Mucosa of gallbladder (tissue), 1 donor: ENCODE measurements at regions not wholly inside any gene's neighbourhood (a gene's known extent, or its start where the extent isn't known, plus 50 kb on each side); places are given as distances from the start of the nearest gene placed in this dataset.
"Not testable (repeated sequence)": the region's sequence is repeated elsewhere in the genome, so short reads cannot be mapped to it uniquely, and the experiment has no call there.

Experiments used
- DNase-seq: peaks from one replicate; pipeline ENCODE4 v3.0.0-alpha.2; 2020; ENCODE audit warnings: low spot score
- donor health status: DM: no; HTN: no; CAD: no.

DNA sequence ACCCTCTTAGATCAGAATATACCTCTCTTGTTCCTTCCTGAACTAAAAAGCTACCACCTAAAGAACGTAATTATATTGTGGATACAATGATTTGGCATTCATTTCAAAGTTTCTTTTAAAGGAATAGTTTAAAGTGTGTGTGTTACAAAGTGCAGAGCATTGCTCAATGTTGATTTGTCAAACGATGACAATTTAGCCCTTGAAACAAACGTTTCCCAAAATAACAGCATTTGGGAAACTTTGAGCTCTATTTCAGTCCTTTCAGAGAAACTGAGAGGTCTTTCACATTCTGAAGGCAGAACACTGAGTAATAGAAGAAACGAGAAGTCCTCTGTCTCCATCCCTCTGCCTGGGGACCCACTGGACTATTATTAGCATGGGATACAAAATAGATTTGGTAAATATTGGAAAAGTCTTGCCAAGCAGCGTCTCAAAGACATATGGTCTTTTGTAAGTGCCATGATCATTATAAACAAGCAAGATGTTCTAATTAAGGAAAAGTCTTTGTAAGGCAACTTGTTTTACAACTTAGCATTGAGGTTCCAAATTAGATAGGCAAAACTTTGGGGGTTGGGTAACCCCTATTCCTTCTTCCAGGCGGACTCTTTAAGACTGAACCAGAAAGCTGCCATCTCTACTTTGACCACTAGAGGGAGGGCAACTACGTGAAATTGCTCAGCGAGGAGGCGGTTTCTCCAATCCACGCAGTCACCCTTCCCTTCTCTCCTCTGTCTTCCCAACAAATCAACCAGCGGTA lies 208.8 kb downstream of the RNF144B start:
- DNase-seq, result peak; percentile 65

DNA sequence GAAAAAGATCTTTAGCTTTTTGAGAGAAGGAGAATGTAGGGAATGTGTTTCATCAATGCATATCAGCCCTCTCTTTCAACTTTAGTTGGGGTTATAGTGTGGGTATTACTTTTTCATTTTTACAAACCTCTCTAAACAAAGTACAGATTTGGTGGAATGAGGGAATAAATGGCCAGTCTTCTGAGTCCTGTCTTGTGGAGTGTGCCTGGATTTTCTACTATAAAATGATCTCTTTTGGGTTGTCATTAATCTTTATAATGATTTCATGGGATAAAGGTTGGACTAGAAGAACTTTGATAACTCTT lies 209.3 kb downstream of the RNF144B start:
- no peak for DNase-seq

DNA sequence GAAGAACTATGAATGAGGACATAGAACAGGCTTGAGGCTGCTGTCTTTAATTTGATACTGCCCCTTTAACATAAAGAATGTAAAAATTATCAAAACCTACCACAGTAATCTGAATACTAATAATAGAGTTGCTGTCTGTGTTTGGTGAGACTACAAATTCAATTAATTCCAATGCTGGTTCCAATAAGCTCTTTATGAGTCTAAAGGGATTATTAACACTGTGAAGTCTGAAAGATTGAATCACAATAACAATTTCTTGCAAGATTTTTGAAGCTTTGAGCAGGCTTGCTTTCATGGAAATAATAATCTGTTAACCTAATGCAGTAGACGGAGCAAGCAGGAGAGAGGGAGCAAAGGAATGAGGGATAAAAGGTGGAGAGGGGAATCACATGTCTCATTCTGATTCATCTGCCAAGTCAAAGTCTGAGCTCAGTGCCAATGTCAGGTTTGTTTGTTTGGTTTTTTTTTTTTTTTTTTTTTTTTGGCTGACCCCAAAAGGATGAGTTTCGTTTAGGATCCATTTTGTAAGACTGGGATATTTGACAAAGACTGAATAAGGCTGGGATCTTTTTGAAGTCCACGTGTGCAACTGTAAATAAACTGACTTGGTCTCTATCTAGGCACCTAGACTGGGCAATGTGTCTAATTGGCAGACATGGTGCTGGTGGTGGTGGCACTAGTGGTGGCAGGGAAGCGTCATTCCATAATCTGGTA lies 211.6 kb downstream of the RNF144B start:
- no peak for DNase-seq

DNA sequence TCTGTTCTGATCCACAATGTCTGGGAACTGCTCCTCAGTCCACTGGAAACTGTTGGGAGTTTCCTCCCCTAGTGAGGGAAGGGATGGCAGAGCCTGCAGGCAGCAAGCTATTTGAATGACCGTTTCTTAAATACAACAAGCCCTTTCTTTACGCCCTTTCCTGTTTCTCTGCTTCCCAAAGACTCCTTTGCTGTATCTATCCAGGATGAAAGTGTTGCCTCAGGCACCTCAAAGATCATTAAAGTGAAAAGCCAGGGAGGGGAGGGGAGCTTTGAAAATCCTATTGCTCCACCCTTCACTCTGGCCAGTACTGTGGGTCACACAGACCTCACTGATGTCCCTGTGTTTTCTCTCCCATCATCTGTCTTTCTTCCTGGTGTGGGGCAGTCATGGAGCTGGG lies 213.1 kb downstream of the RNF144B start:
- DNase-seq, result no peak

DNA sequence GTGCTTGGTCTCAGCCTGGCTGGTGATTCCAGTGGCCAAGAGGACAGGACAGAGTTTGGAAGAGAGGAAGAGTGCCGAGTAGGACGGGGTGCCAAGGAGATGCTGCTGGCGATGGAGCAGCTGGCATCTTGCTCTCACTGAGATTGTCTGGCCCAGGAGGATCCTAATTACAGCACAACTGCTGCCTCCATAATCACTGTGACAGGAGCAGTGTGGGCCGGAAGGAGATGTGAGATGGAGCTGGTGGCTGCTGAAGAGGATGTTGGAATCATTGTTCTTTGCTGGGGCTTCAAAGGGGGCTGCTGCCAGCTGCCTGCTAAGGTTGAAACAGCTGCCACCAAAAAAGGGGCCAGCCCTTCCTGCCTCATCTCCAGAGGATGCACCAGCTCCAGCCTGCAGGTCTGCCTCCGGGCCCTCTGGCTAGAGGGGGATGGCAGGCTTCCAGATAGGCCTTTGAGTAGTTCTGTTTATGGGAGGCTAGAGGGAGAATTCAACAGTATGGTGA lies 214.4 kb downstream of the RNF144B start:
- no peak for DNase-seq

DNA sequence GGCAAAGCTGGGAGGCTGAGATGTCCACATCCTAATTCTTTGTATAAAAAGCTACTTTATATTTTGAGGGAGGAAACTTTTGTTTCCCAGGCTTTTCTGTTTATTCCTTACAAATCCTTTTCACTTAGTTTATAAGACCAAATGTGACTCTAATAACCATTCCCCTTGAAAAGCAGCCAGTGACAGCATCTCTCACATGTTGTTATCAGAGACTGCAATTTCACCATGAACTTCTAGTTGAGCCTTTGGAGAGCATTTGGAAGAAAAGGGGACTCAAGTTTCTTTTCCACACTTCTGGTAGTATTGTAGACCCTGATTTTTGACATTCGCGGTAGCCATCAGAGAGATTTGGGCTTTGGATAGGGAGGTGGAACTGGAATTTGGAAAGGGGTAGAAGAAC lies 215.8 kb downstream of the RNF144B start:
- no peak for DNase-seq

DNA sequence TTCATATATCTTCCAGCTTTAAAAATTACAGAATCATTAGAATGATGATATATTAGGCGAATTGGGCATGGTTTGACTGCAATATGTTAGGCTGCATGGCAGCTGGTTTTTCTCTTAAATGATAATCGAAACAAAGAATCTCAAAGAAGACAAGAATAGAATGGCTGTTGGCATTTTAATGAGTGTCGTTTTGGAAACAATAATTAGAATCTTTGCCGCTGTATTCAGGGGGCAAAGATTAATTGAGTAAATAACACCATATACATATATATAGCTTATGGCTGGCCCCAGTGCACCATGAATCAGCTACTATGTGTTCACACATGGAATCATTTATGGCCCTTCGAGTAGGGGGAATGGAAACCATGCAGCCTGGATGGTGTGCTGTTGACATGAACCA lies 216.2 kb downstream of the RNF144B start:
- no peak for DNase-seq

DNA sequence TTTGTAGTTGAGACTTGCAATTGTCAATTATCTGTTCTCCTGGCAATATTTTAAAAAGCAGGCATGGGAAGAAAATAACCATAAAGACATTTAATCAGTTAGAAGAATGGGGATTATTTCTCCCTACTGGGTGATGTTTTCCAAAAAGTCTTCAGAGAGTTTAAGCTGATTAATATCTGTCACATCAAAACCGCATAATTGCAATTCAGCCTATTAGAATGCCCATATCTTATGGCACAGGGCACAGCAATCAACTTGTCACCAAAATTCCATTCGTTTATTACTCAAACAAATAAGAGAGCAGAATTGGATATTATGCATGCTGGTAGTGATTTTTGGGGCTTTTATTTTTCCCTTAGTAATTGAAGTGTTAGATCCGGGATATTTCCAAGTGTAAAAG lies 218.7 kb downstream of the RNF144B start:
- no peak for DNase-seq

DNA sequence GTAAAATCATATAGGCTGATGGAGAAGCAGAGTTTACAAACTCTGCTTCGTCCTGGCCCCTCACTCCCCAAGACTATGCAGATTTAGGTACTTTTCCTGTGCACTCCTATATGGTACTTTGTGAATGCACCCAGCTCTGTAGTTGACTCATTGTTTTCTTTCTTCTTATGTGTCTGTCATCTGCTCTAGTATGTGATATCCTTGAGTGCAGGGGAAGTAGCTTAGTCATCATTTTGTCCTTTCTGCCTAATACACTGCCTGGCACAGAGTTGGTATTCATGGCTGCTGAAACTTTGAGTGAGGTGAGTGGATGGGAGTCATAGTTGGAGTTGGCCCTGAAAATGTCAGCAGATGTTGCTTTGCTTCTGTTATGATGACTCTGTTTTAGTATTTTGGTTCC lies 222.6 kb downstream of the RNF144B start:
- no peak for DNase-seq

DNA sequence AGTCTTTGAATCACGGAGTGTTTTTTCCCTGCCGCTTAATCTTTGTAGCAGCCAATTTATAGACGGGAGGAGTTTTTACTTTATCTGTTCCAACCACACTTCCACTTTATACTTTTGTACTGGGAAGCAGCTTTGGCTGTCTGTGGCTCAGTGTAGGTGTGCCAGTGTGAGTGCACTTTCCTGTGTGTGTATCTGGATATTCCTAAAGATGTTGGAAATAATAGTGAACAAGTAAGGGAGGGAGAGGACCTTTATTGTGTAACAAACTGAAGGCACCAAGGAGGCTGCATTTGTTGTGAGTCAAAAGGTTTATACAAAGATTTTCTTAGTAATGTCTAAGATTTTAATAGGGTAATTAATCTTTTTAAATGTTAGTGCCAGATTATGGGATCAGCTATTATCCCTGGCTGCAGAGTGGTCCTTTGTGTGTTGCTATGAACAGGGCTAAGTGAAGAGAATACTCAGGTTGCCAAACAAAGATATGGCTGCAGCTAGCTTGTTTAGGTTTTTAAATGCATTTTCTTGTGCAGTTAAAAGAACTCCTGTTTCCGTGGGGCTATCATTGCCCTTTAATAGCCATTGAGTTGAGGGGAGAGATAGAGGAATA lies 226.3 kb downstream of the RNF144B start:
- no peak for DNase-seq

DNA sequence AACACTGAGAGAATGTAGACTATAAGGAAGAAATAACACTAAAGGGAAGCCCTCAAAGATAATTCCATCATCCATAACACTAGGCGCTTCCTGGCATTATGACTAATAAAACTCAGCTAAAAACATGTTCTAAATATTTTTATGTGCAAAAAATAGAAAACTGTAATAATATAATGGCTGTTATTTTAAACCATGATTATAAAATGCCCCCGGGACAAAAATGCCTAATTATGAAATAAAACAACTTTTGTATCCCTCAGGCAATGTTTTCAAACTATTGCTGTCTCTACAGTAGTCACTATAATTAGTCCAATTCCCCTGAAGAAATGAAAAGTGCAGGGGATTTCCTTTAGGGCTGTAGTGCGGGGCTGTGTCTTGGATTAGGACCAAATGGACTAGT lies 242.4 kb downstream of the RNF144B start:
- no peak for DNase-seq

DNA sequence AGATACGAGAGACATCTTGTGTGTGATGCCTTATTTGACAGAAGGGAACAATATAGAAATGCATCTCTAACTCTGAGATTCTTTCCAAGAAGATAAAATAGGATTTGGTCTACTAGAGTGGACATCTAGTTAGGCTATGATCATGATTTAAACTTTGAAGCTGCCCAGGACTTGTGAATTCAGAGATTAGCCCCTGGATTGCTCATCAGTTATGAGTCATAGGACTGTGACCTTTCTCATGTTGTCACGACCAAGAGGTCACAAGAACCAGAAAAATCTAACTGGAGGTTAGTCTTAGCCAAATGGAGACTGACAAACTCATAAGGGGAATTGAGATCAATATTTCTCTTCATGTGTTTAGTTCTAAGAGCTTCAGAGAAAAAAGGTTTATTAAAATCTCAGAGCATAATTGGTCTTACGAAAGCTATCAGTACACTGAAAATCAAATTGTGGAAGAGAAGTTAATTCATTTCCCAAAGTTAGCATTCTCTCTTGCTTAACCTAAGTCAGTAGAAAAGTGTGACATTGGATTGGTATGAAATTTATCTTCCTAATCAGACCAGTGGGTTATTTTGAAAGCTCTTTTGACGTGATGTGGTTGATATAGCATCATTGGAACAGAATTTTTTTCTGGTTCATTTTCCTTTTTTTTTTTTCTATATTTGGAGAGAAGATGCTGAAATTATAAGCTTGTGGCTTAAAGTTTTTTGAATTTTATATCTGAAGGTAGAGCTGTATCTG lies 245.7 kb downstream of the RNF144B start:
- DNase-seq, result no peak

DNA sequence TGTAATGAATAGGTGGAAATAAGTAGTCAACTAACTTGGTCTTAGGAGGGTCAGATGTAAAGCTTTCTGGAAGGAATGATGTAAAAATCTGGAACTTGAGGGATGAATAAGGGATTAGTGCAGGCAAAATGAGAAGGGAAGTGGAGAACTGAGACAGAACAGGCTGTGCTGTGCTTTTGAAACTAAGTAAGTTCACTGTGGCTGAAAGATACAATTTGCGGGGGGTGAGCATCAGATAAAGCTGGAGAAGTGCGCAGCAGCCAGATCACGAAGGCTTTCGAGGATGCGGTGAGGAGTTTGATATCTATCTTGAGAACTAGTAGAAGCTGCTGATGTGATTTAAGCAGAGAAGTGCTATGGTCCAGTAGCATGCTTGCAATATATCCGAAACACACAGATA lies 247.8 kb downstream of the RNF144B start:
- DNase-seq, result no peak

DNA sequence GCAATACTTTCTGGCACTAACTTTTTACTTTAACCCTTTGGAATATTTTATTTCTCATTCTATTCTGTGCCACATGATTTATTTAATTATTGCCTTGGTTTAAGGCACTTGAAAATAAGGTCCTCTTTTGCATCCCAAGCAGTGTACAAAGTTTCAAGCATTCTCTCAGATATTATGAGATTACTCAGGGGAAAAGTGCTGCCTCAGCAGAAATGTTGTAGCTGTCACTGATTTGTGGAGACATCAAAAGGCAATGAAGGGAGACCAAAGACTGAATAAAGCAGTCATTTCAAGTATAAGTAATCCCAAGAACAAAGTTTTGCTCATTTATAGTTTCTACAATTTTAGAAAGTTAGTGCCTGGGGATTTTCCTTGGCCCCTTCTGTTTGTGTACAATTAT lies 253.0 kb downstream of the RNF144B start:
- no peak for DNase-seq

DNA sequence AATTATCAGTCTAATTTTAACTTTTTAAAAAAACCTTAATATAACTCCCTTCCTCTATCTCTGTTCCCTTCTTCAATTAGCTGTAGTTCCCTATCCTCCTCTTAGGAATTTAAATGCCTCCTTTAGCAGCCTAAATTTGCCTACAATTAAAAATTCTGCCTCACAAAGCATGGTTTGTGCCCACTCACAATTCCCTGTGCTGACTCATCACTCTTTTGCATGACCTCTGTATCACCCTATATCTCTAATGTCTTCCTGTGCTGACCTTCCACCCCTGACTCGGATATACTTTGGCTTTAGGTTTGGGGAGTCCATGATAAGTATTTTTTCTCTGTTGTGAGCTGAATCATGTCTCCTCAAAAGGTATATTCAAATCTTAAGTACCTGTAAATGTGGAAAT lies 253.6 kb downstream of the RNF144B start:
- no peak for DNase-seq

DNA sequence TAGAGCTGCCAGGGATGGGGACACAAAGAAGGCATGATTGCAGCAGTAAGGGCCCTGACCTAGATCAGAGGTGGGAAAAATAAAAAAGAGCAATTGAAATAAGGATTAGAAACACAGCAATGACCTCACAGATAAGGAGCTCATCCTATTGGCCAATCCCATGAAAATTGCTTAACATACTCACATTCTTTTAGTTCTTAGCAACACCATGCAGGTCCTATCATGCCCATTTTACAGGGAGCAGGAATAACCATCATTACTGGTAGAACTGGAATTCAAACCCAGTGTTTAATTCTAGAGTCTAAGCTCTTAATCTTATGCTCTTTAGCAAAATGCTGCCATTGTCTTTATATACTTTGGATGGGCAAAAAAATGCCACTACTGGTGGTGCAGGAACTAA lies 267.7 kb downstream of the RNF144B start:
- no peak for DNase-seq

DNA sequence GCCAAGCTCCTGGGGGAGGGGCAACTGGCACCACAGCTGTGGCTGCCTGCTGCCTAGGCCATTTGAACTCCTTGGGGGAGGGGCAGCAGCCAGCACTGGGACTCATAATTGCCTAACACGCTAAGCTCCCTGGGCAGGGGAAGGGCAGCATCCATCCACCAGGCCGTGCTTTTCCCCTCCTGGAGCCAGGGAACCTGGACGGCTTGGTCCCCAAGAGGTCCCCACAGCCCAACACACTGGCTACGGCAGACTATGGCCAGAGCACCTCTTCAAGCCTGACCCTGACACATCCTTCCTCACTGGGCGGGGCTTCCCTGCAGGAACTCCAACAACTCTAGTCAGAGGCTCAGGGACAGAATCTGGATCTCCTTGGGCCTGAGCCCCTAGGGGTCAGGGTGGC lies 269.4 kb downstream of the RNF144B start:
- DNase-seq, result no peak

DNA sequence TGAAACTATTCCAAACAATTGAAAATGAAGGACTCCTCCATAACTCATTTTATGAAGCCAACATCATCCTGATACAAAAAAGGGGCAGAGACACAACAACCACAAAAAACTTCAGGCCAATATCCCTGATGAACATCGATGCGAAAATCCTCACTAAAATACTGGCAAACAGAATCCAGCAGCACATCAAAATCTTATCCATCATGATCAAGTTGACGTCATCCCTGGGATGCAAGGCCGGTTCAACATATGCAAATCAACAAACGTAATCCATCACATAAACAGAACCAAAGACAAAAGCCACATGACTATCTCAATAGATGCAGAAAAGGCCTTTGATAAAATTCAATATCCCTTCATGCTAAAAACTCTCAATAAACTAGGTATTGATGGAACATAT lies 272.8 kb downstream of the RNF144B start:
- DNase-seq, result not testable (repeated sequence)

DNA sequence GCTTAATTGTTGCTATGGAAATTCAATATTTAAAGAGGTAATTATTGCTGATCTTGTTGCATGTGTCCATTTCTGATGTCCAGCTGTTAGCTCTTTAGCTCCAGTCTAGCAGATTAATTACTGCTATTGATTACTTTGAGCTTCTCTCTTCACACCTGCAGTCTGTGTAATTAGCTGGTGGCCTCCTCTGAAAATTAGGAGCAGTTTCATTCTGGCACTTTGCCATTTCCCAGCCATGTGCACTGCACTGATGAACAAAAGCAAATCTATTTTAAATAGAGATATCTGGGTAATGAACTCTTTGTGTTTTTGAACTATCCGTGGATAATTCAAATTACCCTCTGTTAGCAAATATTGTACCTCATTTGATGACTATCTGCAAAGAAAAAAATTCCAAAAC lies 275.9 kb downstream of the RNF144B start:
- no peak for DNase-seq

DNA sequence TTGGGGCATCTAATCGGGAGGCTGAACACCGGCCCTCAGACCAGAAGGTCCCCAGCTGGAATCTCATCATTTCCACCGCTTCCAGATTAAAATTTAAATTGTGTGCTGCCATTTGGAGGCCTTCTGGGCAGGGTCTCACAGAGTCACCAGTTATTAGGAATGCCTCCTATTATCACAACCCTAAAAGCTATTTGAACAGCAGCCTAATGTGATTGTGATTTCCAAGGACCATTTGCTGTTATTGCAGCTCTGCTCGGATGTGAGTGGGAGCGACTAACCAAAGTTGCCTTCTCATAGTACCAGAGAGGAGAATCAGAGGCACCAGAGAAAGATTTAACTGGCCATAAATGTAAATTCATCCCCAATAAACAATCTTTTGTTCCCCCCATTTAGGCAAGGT lies 277.3 kb downstream of the RNF144B start:
- no peak for DNase-seq

DNA sequence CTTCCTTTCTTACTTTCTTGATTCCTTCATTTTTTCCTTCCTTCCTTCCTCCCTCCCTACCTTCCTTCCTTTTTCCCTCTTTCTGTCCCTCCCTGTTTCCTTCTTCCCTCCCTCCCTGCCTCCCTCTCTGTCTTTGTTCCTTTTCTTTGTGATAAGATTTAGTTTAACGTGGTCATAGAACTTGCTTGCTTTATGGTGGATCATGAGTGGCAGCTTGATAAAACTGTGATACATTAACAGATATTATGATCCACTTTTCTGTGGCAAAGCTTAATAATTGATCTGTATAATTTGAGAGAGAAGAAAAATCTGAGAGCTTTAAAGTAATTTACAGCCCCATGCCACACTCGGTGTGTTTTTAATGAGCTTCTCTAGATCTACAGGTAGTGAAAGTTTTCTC lies 280.5 kb downstream of the RNF144B start:
- DNase-seq, result no peak

DNA sequence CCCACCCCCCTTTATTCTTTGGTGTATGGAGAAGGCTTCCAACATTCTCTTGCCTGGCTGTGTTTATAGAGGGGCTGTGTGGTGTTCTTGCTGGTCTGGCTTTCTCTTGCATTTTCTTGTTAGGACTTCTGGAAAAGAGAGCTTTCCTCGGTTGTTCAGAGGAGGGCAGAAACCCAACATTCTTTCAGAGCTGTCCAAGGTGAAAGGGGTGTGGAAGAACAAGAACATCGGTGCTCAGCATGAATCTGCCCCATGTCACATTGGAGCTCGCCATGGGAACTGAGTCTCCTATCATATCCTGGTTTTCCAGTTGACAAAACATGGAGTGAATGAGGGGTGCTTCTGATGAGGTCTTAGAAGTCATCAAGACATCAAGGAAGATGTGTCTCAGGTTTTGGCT lies 281.8 kb downstream of the RNF144B start:
- DNase-seq, result no peak

DNA sequence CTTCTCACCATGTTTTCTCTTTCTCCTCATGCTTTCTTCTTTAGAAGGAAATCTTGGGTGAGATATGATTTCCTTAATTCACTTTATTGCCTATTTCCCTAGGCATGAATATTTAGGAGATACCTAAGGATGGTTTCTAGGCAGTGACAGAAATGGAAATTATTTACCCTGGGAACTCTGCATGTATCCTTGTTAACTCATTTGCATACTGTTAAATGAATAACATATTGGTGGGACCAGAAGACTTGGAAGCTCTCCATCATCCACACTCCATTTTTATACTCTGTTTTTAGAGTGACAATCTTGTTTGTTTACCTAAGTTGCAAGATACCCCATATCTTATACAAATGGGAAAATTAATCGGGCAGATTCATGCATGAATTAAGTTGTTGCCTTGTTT lies 285.7 kb downstream of the RNF144B start:
- no peak for DNase-seq
